Trophoblast cell (in vitro differentiated cells and primary cell): ENCODE measurements at regions not wholly inside any gene's neighbourhood (a gene's known extent, or its start where the extent isn't known, plus 50 kb on each side); places are given as distances from the start of the nearest gene placed in this dataset.

ENCODE experiments used
- DNase-seq, 2 donors: peaks; one replicate each; pipeline ENCODE4 v3.0.0-alpha.2; 2016
- H2AFZ ChIP-seq: 2 replicates; pipeline ENCODE4 v1.6.1; 2013; ENCODE audit warnings: low read length, moderate library complexity, mild to moderate bottlenecking; ENCODE audit not compliant: insufficient read depth, poor library complexity
- H2AK5ac ChIP-seq: 2 replicates; pipeline ENCODE4 v1.6.1; 2013; ENCODE audit warnings: mild to moderate bottlenecking, low read length
- H2BK120ac ChIP-seq: 2 replicates; pipeline ENCODE4 v1.6.1; 2013; ENCODE audit warnings: low read length, mild to moderate bottlenecking, moderate library complexity; ENCODE audit not compliant: insufficient read depth, poor library complexity
- H2BK12ac ChIP-seq: 2 replicates; pipeline ENCODE4 v1.6.1; 2013; ENCODE audit warnings: mild to moderate bottlenecking, low read length, moderate library complexity
- H2BK5ac ChIP-seq: 2 replicates; pipeline ENCODE4 v1.6.1; 2013; ENCODE audit warnings: low read length, low read depth, moderate library complexity, mild to moderate bottlenecking; ENCODE audit not compliant: poor library complexity
- H3K14ac ChIP-seq: 2 replicates; pipeline ENCODE4 v1.6.1; 2013; ENCODE audit warnings: mild to moderate bottlenecking, low read length
- H3K18ac ChIP-seq: 2 replicates; pipeline ENCODE4 v1.6.1; 2013; ENCODE audit warnings: mild to moderate bottlenecking, low read length
- H3K23ac ChIP-seq: 2 replicates; pipeline ENCODE4 v1.6.1; 2013; ENCODE audit warnings: low read length
- H3K27ac ChIP-seq: 2 replicates; pipeline ENCODE4 v1.5.1; 2013; ENCODE audit warnings: low read depth, mild to moderate bottlenecking, inconsistent platforms, low read length, moderate library complexity
- H3K27me3 ChIP-seq: 2 replicates; pipeline ENCODE4 v1.6.1; 2013; ENCODE audit warnings: inconsistent platforms, mild to moderate bottlenecking, low read length, moderate library complexity; ENCODE audit not compliant: insufficient read depth
- H3K36me3 ChIP-seq, 2 experiments: 1 replicate in 1 of 2; 2 replicates in 1 of 2; pipeline ENCODE4 v1.6.1; 2013; ENCODE audit warnings: low read length in 2 of 2, mild to moderate bottlenecking in 2 of 2, moderate library complexity in 1 of 2; ENCODE audit not compliant: insufficient read depth in 2 of 2, control insufficient read depth in 1 of 2
- H3K4ac ChIP-seq: 2 replicates; pipeline ENCODE4 v1.6.1; 2013; ENCODE audit warnings: low read depth, mild to moderate bottlenecking, low read length, moderate library complexity
- H3K4me1 ChIP-seq, 2 experiments: 1 replicate in 1 of 2; 2 replicates in 1 of 2; pipeline ENCODE4 v1.6.1; 2013; ENCODE audit warnings: low read length in 2 of 2, mild to moderate bottlenecking in 2 of 2, moderate library complexity in 1 of 2; ENCODE audit not compliant: insufficient read depth in 2 of 2, control insufficient read depth in 1 of 2
- H3K4me2 ChIP-seq: 2 replicates; pipeline ENCODE4 v1.6.1; 2013; ENCODE audit warnings: inconsistent platforms, mild to moderate bottlenecking, low read length, moderate library complexity
- H3K4me3 ChIP-seq: 2 replicates; pipeline ENCODE4 v1.5.1; 2013; ENCODE audit warnings: mild to moderate bottlenecking, low read depth, low read length, inconsistent platforms
- H3K79me1 ChIP-seq: one replicate; pipeline ENCODE4 v1.6.1; 2013; ENCODE audit warnings: low read length
- H3K79me2 ChIP-seq: 2 replicates; pipeline ENCODE4 v1.6.1; 2013; ENCODE audit warnings: low read length, mild to moderate bottlenecking; ENCODE audit not compliant: control insufficient read depth, insufficient read depth, poor library complexity
- H3K9ac ChIP-seq: 2 replicates; pipeline ENCODE4 v1.6.1; 2013; ENCODE audit warnings: mild to moderate bottlenecking, low read length
- H3K9me3 ChIP-seq: 2 replicates; pipeline ENCODE4 v1.6.1; 2013; ENCODE audit warnings: low read depth, mild to moderate bottlenecking, control low read depth, inconsistent platforms, low read length; ENCODE audit not compliant: insufficient read depth
- H4K12ac ChIP-seq: 2 replicates; pipeline ENCODE4 v1.6.1; 2013; ENCODE audit warnings: low read depth, mild to moderate bottlenecking, low read length, moderate library complexity
- H4K8ac ChIP-seq: 2 replicates; pipeline ENCODE4 v1.6.1; 2013; ENCODE audit warnings: low read depth, mild to moderate bottlenecking, low read length, moderate library complexity
- H4K91ac ChIP-seq: one replicate; pipeline ENCODE4 v1.6.1; 2013; ENCODE audit warnings: low read depth, mild to moderate bottlenecking, low read length, moderate library complexity
- WGBS: extraction: QIAGEN DNeasy Blood & Tissue Kit; methylation state at CpG from one replicate; pipeline ENCODE4 v1.1.7; 2013; ENCODE audit warnings: missing lambda C conversion rate; ENCODE audit not compliant: insufficient read length, insufficient coverage; ENCODE audit errors: extremely low coverage; 5-methylcytosine and 5-hydroxymethylcytosine counted together

- H4K8ac ChIP-seq, result no peak overlapping the region
- no peaks in the 10 kb centered on the region for H3K4me1 ChIP-seq
- WGBS, result no CpG with 5 or more reads among the region's 9 CpGs
- no peak overlapping the region for H3K23ac ChIP-seq
- H3K79me2 ChIP-seq, result no peaks in the 10 kb centered on the region
- no peak overlapping the region for H3K4me3 ChIP-seq
- H2AK5ac ChIP-seq, result no peak overlapping the region
- no peak overlapping the region for H3K18ac ChIP-seq
- no peak overlapping the region for H4K12ac ChIP-seq
- no peak overlapping the region for H2AFZ ChIP-seq
- H3K27me3 ChIP-seq, result no peaks in the 10 kb centered on the region
- H3K79me1 ChIP-seq, result no peaks in the 10 kb centered on the region
- H3K4ac ChIP-seq, result no peak overlapping the region
- H3K27ac ChIP-seq, result no peak overlapping the region
- no peak overlapping the region for H3K4me2 ChIP-seq
- no peak overlapping the region for H2BK120ac ChIP-seq
- no peak for DNase-seq
- H4K91ac ChIP-seq, result no peak overlapping the region
- no peak overlapping the region for H2BK5ac ChIP-seq
- no peak overlapping the region for H3K9ac ChIP-seq
- no peak overlapping the region for H3K14ac ChIP-seq
- no peaks in the 10 kb centered on the region for H3K36me3 ChIP-seq
- no peak overlapping the region for H2BK12ac ChIP-seq
- H3K9me3 ChIP-seq, result no peaks in the 10 kb centered on the region
These were observed 179.4 kb downstream of the ZBTB18 start for GRCh38 chr1:244230470-244230869.

GRCh38 chr1:244231193-244231571 is 180.1 kb downstream of the ZBTB18 start:
- no peaks in the 10 kb centered on the region for H3K79me2 ChIP-seq
- no peak overlapping the region for H3K23ac ChIP-seq
- H4K8ac ChIP-seq, result no peak overlapping the region
- no peaks in the 10 kb centered on the region for H3K27me3 ChIP-seq
- H3K27ac ChIP-seq, result no peak overlapping the region
- no peak overlapping the region for H2BK12ac ChIP-seq
- no peaks in the 10 kb centered on the region for H3K9me3 ChIP-seq
- no peak overlapping the region for H4K12ac ChIP-seq
- H3K79me1 ChIP-seq, result no peaks in the 10 kb centered on the region
- WGBS, result no CpG with 5 or more reads among the region's 8 CpGs
- no peak overlapping the region for H2BK120ac ChIP-seq
- no peak overlapping the region for H3K4ac ChIP-seq
- no peak overlapping the region for H3K18ac ChIP-seq
- H2BK5ac ChIP-seq, result no peak overlapping the region
- no peak overlapping the region for H3K9ac ChIP-seq
- H2AK5ac ChIP-seq, result no peak overlapping the region
- peak; percentile 7 to 38 for DNase-seq
- H3K36me3 ChIP-seq, result no peaks in the 10 kb centered on the region
- no peak overlapping the region for H3K14ac ChIP-seq
- H4K91ac ChIP-seq, result no peak overlapping the region
- no peak overlapping the region for H2AFZ ChIP-seq
- H3K4me1 ChIP-seq, result no peaks in the 10 kb centered on the region
- no peak overlapping the region for H3K4me3 ChIP-seq
- H3K4me2 ChIP-seq, result no peak overlapping the region

GRCh38 chr1:244231572-244232315 is 180.7 kb downstream of the ZBTB18 start:
- no peaks in the 10 kb centered on the region for H3K4me1 ChIP-seq
- no peak overlapping the region for H3K4me2 ChIP-seq
- H3K79me2 ChIP-seq, result no peaks in the 10 kb centered on the region
- H4K8ac ChIP-seq, result no peak overlapping the region
- no peaks in the 10 kb centered on the region for H3K79me1 ChIP-seq
- DNase-seq, result peak in 1 of 2 donors; percentile 35
- H3K14ac ChIP-seq, result no peak overlapping the region
- H3K23ac ChIP-seq, result no peak overlapping the region
- H4K12ac ChIP-seq, result no peak overlapping the region
- H3K9ac ChIP-seq, result no peak overlapping the region
- no peak overlapping the region for H3K27ac ChIP-seq
- no peak overlapping the region for H2AFZ ChIP-seq
- no peak overlapping the region for H2AK5ac ChIP-seq
- no peak overlapping the region for H4K91ac ChIP-seq
- no peak overlapping the region for H2BK5ac ChIP-seq
- no peak overlapping the region for H2BK120ac ChIP-seq
- H3K18ac ChIP-seq, result no peak overlapping the region
- peaks cover 2% of the 10 kb centered on the region for H3K9me3 ChIP-seq
- H3K27me3 ChIP-seq, result no peaks in the 10 kb centered on the region
- H3K36me3 ChIP-seq, result no peaks in the 10 kb centered on the region
- no peak overlapping the region for H3K4me3 ChIP-seq
- no peak overlapping the region for H3K4ac ChIP-seq
- H2BK12ac ChIP-seq, result no peak overlapping the region
- no CpG with 5 or more reads among the region's 27 CpGs for WGBS

- H3K4me3 ChIP-seq, result no peak overlapping the region
These were observed 183.0 kb downstream of the ZBTB18 start for GRCh38 chr1:244234009-244234643.

More at GRCh38 chr1:244234009-244234643, 183.0 kb downstream of the ZBTB18 start:
- no CpG with 5 or more reads among the region's 15 CpGs for WGBS
- Histone ChIP-seq H2BK12ac (no peak overlapping the region), H4K8ac (no peak overlapping the region), H3K14ac (no peak overlapping the region), H4K91ac (no peak overlapping the region), H3K9ac (no peak overlapping the region), H3K79me1 (peaks cover 1% of the 10 kb centered on the region), H3K4me2 (no peak overlapping the region), H2BK5ac (no peak overlapping the region), H3K9me3 (peaks cover 2% of the 10 kb centered on the region), H2AFZ (no peak overlapping the region), H3K4ac (no peak overlapping the region), H3K23ac (no peak overlapping the region), H3K18ac (no peak overlapping the region), H2AK5ac (no peak overlapping the region), H3K4me1 (no peaks in the 10 kb centered on the region), H3K27ac (no peak overlapping the region), H2BK120ac (no peak overlapping the region), H4K12ac (no peak overlapping the region), H3K27me3 (no peaks in the 10 kb centered on the region), H3K79me2 (no peaks in the 10 kb centered on the region), H3K36me3 (no peaks in the 10 kb centered on the region)
- no peak for DNase-seq
